ENCODE measurements at regions not wholly inside any gene's neighbourhood (a gene's known extent, or its start where the extent isn't known, plus 50 kb on each side); places are given as distances from the start of the nearest gene placed in this dataset.

- H3K27me3 Mint-ChIP-seq (ENCODE audit: unreplicated experiment), result no peaks in the 10 kb centered on the region
- H3K4me3 Mint-ChIP-seq (ENCODE audit: unreplicated experiment), result no peak overlapping the region
- no peaks in the 10 kb centered on the region for H3K36me3 Mint-ChIP-seq (ENCODE audit: unreplicated experiment)
- TF ChIP-seq CTCF (IDR thresholded peaks at IDR 0.05; ENCODE audit: partially characterized antibody, unreplicated experiment), result no peak
- H3K9me3 Mint-ChIP-seq (ENCODE audit: unreplicated experiment), result peaks cover 3% of the 10 kb centered on the region
- peaks cover 6% of the 10 kb centered on the region for H3K4me1 Mint-ChIP-seq (ENCODE audit: low read depth, unreplicated experiment)
- H3K27ac Mint-ChIP-seq (ENCODE audit: unreplicated experiment), result no peak overlapping the region
- DNase-seq, result no peak
Observed at GRCh38 chr3:41104147-41104546, 95.2 kb upstream of the CTNNB1 start.

- DNase-seq, result no peak
- Mint-ChIP-seq H3K9me3 (ENCODE audit: unreplicated experiment) (peaks cover 3% of the 10 kb centered on the region), H3K27me3 (ENCODE audit: unreplicated experiment) (no peaks in the 10 kb centered on the region), H3K4me1 (ENCODE audit: low read depth, unreplicated experiment) (peaks cover 16% of the 10 kb centered on the region), H3K27ac (ENCODE audit: unreplicated experiment) (no peak overlapping the region), H3K4me3 (ENCODE audit: unreplicated experiment) (peak overlapping the region; percentile 54), H3K36me3 (ENCODE audit: unreplicated experiment) (no peaks in the 10 kb centered on the region)
- no peak for TF ChIP-seq CTCF (IDR thresholded peaks at IDR 0.05; ENCODE audit: partially characterized antibody, unreplicated experiment)
Observed at GRCh38 chr3:41106691-41107090, 92.6 kb upstream of the CTNNB1 start.

- H3K27me3 Mint-ChIP-seq (ENCODE audit: unreplicated experiment), result peaks cover 2% of the 10 kb centered on the region
- no peak overlapping the region for H3K27ac Mint-ChIP-seq (ENCODE audit: unreplicated experiment)
- no peak overlapping the region for H3K4me3 Mint-ChIP-seq (ENCODE audit: unreplicated experiment)
- no peak for TF ChIP-seq CTCF (IDR thresholded peaks at IDR 0.05; ENCODE audit: partially characterized antibody, unreplicated experiment)
- H3K36me3 Mint-ChIP-seq (ENCODE audit: unreplicated experiment), result no peaks in the 10 kb centered on the region
- H3K4me1 Mint-ChIP-seq (ENCODE audit: low read depth, unreplicated experiment), result peaks cover 16% of the 10 kb centered on the region
- H3K9me3 Mint-ChIP-seq (ENCODE audit: unreplicated experiment), result peaks cover 5% of the 10 kb centered on the region
- DNase-seq, result no peak
Observed at GRCh38 chr3:41111011-41111410, 88.3 kb upstream of the CTNNB1 start.

GRCh38 chr3:41112466-41112865 is 86.8 kb upstream of the CTNNB1 start:
- no peak for TF ChIP-seq CTCF (IDR thresholded peaks at IDR 0.05; ENCODE audit: partially characterized antibody, unreplicated experiment)
- Mint-ChIP-seq H3K36me3 (ENCODE audit: unreplicated experiment) (no peaks in the 10 kb centered on the region), H3K4me1 (ENCODE audit: low read depth, unreplicated experiment) (peaks cover 11% of the 10 kb centered on the region), H3K27me3 (ENCODE audit: unreplicated experiment) (peaks cover 2% of the 10 kb centered on the region), H3K4me3 (ENCODE audit: unreplicated experiment) (no peak overlapping the region), H3K9me3 (ENCODE audit: unreplicated experiment) (peaks cover 2% of the 10 kb centered on the region), H3K27ac (ENCODE audit: unreplicated experiment) (no peak overlapping the region)
- no peak for DNase-seq

- H3K4me3 Mint-ChIP-seq (ENCODE audit: unreplicated experiment), result no peak overlapping the region
- no peak for TF ChIP-seq CTCF (IDR thresholded peaks at IDR 0.05; ENCODE audit: partially characterized antibody, unreplicated experiment)
- DNase-seq, result no peak
- peaks cover 14% of the 10 kb centered on the region for H3K4me1 Mint-ChIP-seq (ENCODE audit: low read depth, unreplicated experiment)
- H3K27ac Mint-ChIP-seq (ENCODE audit: unreplicated experiment), result no peak overlapping the region
- peaks cover 4% of the 10 kb centered on the region for H3K27me3 Mint-ChIP-seq (ENCODE audit: unreplicated experiment)
- peaks cover 2% of the 10 kb centered on the region for H3K9me3 Mint-ChIP-seq (ENCODE audit: unreplicated experiment)
- no peaks in the 10 kb centered on the region for H3K36me3 Mint-ChIP-seq (ENCODE audit: unreplicated experiment)
Observed at GRCh38 chr3:41115069-41115468, 84.2 kb upstream of the CTNNB1 start.
